Osteocyte (in vitro differentiated cells): ENCODE measurements at regions not wholly inside any gene's neighbourhood (a gene's known extent, or its start where the extent isn't known, plus 50 kb on each side); places are given as distances from the start of the nearest gene placed in this dataset.
A peak's percentile ranks its signal among the peaks of the same experiment; 100 is the strongest.

Experiments used
- DNase-seq: peaks from one replicate; pipeline ENCODE4 v3.0.0; 2021; ENCODE audit warnings: mixed read lengths; ENCODE audit not compliant: unreplicated experiment; ENCODE audit errors: extremely low spot score
- H3K27ac Mint-ChIP-seq: one replicate; pipeline ENCODE4 v1.8.0; 2021; ENCODE audit warnings: mild to moderate bottlenecking, mixed read lengths; ENCODE audit not compliant: unreplicated experiment
- H3K27me3 Mint-ChIP-seq: one replicate; pipeline ENCODE4 v1.8.0; 2021; ENCODE audit warnings: mixed read lengths; ENCODE audit not compliant: unreplicated experiment
- H3K36me3 Mint-ChIP-seq: one replicate; pipeline ENCODE4 v1.8.0; 2021; ENCODE audit warnings: mixed read lengths; ENCODE audit not compliant: unreplicated experiment
- H3K4me1 Mint-ChIP-seq: one replicate; pipeline ENCODE4 v1.8.0; 2021; ENCODE audit warnings: mixed read lengths; ENCODE audit not compliant: unreplicated experiment
- H3K4me3 Mint-ChIP-seq: one replicate; pipeline ENCODE4 v1.8.0; 2021; ENCODE audit warnings: mild to moderate bottlenecking, moderate library complexity, mixed read lengths; ENCODE audit not compliant: unreplicated experiment
- H3K9me3 Mint-ChIP-seq: one replicate; pipeline ENCODE4 v1.8.0; 2021; ENCODE audit warnings: mixed read lengths; ENCODE audit not compliant: unreplicated experiment
- CTCF ChIP-seq: fragments of 200-600 bp; sonication (generic); IDR thresholded peaks from 2 replicates; pipeline ENCODE4 v1.5.0; 2021; ENCODE audit warnings: antibody characterized with exemption, mild to moderate bottlenecking, moderate library complexity

- TF ChIP-seq CTCF, result no peak
- Mint-ChIP-seq H3K27ac (peak overlapping the region; percentile 83), H3K27me3 (no peaks in the 10 kb centered on the region), H3K9me3 (peaks cover 3% of the 10 kb centered on the region), H3K4me3 (no peak overlapping the region), H3K4me1 (peaks cover 38% of the 10 kb centered on the region), H3K36me3 (no peaks in the 10 kb centered on the region)
- no peak for DNase-seq
Measured at GRCh38 chr5:164336906-164337305, 831.5 kb downstream of the MAT2B start.

DNA sequence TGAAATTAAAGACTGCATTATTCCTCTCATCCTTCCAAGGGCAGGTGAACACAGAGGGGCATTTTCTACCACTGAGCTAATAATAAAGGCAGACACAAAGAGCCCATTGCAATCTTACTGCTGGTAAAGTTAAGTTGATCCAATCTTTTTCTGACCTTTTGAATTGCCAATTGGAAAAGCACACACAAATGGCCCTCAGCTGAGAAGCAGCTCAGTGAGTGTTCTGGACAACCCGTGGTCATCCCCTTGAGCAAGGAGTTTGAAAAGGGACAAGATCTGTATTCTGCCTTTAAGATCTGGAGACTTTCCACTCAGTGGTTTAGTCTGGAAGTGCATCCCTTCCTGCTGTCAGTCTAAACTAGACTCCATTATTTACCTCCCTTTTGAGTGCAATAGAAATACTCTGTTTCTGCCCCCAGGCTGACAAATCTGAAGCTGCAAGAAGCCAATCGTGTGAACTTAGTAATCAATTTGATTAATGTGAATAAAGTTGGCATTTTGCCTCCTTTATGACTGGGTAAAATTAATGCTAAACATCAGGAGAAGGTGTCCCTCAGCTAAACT, 835.7 kb downstream of the MAT2B start:
- Mint-ChIP-seq H3K27me3 (no peaks in the 10 kb centered on the region), H3K4me1 (peaks cover 25% of the 10 kb centered on the region), H3K36me3 (no peaks in the 10 kb centered on the region), H3K4me3 (no peak overlapping the region), H3K9me3 (peaks cover 3% of the 10 kb centered on the region), H3K27ac (no peak overlapping the region)
- DNase-seq, result no peak
- TF ChIP-seq CTCF, result peak; percentile 24

- Mint-ChIP-seq H3K9me3 (no peaks in the 10 kb centered on the region), H3K36me3 (no peaks in the 10 kb centered on the region), H3K27me3 (peaks cover 7% of the 10 kb centered on the region), H3K4me1 (peaks cover 9% of the 10 kb centered on the region), H3K4me3 (no peak overlapping the region), H3K27ac (no peak overlapping the region)
- no peak for DNase-seq
- no peak for TF ChIP-seq CTCF
Measured at GRCh38 chr5:164345173-164345849, 839.9 kb downstream of the MAT2B start.

DNA sequence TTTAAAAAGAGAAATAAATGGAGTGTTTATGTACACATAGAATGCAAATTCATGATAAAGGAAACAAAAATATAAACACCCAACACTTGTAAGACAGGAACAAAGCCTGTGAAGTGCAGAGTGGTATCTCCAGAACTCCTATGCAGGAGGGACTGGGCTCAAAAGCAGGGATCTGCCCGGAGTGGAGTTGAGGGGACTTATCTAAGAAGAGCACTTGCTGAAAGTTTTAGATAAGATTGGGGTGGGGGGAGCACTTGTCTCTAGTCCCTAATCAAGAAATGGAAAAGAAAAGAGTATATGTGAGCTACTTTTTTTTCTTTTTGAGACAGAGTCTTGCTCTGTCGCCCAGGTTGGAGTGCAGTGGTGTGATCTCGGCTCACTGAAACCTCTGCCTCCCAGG, 840.4 kb downstream of the MAT2B start:
- TF ChIP-seq CTCF, result no peak
- Mint-ChIP-seq H3K4me1 (peaks cover 11% of the 10 kb centered on the region), H3K36me3 (no peaks in the 10 kb centered on the region), H3K4me3 (no peak overlapping the region), H3K27ac (no peak overlapping the region), H3K9me3 (no peaks in the 10 kb centered on the region), H3K27me3 (peaks cover 7% of the 10 kb centered on the region)
- DNase-seq, result no peak

- Mint-ChIP-seq H3K27me3 (peaks cover 7% of the 10 kb centered on the region), H3K36me3 (no peaks in the 10 kb centered on the region), H3K4me1 (peaks cover 17% of the 10 kb centered on the region), H3K9me3 (no peaks in the 10 kb centered on the region), H3K27ac (no peak overlapping the region), H3K4me3 (no peak overlapping the region)
- DNase-seq, result no peak
- TF ChIP-seq CTCF, result no peak
Measured at GRCh38 chr5:164346785-164347630, 841.6 kb downstream of the MAT2B start.
